ENCODE measurements at regions not wholly inside any gene's neighbourhood (a gene's known extent, or its start where the extent isn't known, plus 50 kb on each side); places are given as distances from the start of the nearest gene placed in this dataset.

- 87 to 88% methylated on average over 6 of the region's 6 CpGs for WGBS, 2 experiments (ENCODE audit: insufficient coverage in 1 of 2, insufficient read length in 1 of 2)
- H3K27ac Mint-ChIP-seq: no peak overlapping the region
- DNase-seq: no peak
- Histone ChIP-seq H3K27me3 (ENCODE audit: control insufficient read depth, insufficient read depth, low read length, poor library complexity, severe bottlenecking) (peaks cover 24% of the 10 kb centered on the region), H3K4me1 (ENCODE audit: control insufficient read depth, insufficient read depth, low read length) (peaks cover 9% of the 10 kb centered on the region), H3K9me3 (ENCODE audit: control insufficient read depth, low read length) (no peaks in the 10 kb centered on the region), H3K9ac (ENCODE audit: extremely low read depth, low read length, poor library complexity, severe bottlenecking) (no peak overlapping the region), H3K4me3 (ENCODE audit: low read length) (no peak overlapping the region), H3K27ac (ENCODE audit: low read depth, low read length) (no peak overlapping the region), H3K36me3 (ENCODE audit: control insufficient read depth, insufficient read depth, low read length) (no peaks in the 10 kb centered on the region)
- H3K9me3 Mint-ChIP-seq: peaks cover 5% of the 10 kb centered on the region
- no peak overlapping the region for H3K4me3 Mint-ChIP-seq
- peaks cover 6% of the 10 kb centered on the region for H3K27me3 Mint-ChIP-seq (ENCODE audit: insufficient read depth)
- peaks cover 13% of the 10 kb centered on the region for H3K4me1 Mint-ChIP-seq
- no peaks in the 10 kb centered on the region for H3K36me3 Mint-ChIP-seq (ENCODE audit: low read depth)
- TF ChIP-seq, protein P1, sequence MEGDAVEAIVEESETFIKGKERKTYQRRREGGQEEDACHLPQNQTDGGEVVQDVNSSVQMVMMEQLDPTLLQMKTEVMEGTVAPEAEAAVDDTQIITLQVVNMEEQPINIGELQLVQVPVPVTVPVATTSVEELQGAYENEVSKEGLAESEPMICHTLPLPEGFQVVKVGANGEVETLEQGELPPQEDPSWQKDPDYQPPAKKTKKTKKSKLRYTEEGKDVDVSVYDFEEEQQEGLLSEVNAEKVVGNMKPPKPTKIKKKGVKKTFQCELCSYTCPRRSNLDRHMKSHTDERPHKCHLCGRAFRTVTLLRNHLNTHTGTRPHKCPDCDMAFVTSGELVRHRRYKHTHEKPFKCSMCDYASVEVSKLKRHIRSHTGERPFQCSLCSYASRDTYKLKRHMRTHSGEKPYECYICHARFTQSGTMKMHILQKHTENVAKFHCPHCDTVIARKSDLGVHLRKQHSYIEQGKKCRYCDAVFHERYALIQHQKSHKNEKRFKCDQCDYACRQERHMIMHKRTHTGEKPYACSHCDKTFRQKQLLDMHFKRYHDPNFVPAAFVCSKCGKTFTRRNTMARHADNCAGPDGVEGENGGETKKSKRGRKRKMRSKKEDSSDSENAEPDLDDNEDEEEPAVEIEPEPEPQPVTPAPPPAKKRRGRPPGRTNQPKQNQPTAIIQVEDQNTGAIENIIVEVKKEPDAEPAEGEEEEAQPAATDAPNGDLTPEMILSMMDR (conservative IDR thresholded peaks at IDR 0.05): no peak
Observed at GRCh38 chr1:55559842-55560241, 344.7 kb upstream of the USP24 start.

- H3K4me3 ChIP-seq (ENCODE audit: low read length): no peak overlapping the region
- no peaks in the 10 kb centered on the region for H3K9me3 ChIP-seq (ENCODE audit: control insufficient read depth, low read length)
- peaks cover 5% of the 10 kb centered on the region for H3K9me3 Mint-ChIP-seq
- peaks cover 13% of the 10 kb centered on the region for H3K4me1 Mint-ChIP-seq
- no peak overlapping the region for H3K27ac ChIP-seq (ENCODE audit: low read depth, low read length)
- TF ChIP-seq, protein P1 (conservative IDR thresholded peaks at IDR 0.05): no peak
- H3K9ac ChIP-seq (ENCODE audit: extremely low read depth, low read length, poor library complexity, severe bottlenecking): no peak overlapping the region
- no peak overlapping the region for H3K4me3 Mint-ChIP-seq
- WGBS, 2 experiments (ENCODE audit: insufficient coverage in 1 of 2, insufficient read length in 1 of 2): 93 to 95% methylated on average over 5 to 6 of the region's 6 CpGs
- H3K27me3 ChIP-seq (ENCODE audit: control insufficient read depth, insufficient read depth, low read length, poor library complexity, severe bottlenecking): peaks cover 24% of the 10 kb centered on the region
- no peaks in the 10 kb centered on the region for H3K36me3 ChIP-seq (ENCODE audit: control insufficient read depth, insufficient read depth, low read length)
- peaks cover 6% of the 10 kb centered on the region for H3K27me3 Mint-ChIP-seq (ENCODE audit: insufficient read depth)
- peaks cover 9% of the 10 kb centered on the region for H3K4me1 ChIP-seq (ENCODE audit: control insufficient read depth, insufficient read depth, low read length)
- no peaks in the 10 kb centered on the region for H3K36me3 Mint-ChIP-seq (ENCODE audit: low read depth)
- DNase-seq: no peak
- H3K27ac Mint-ChIP-seq: no peak overlapping the region
Observed at GRCh38 chr1:55559161-55559611, 344.0 kb upstream of the USP24 start.

- H3K9me3 ChIP-seq (ENCODE audit: control insufficient read depth, low read length): no peaks in the 10 kb centered on the region
- 82 to 94% methylated on average over 2 to 3 of the region's 3 CpGs for WGBS, 2 experiments (ENCODE audit: insufficient coverage in 1 of 2, insufficient read length in 1 of 2)
- peaks cover 3% of the 10 kb centered on the region for H3K27me3 Mint-ChIP-seq (ENCODE audit: insufficient read depth)
- peaks cover 5% of the 10 kb centered on the region for H3K9me3 Mint-ChIP-seq
- TF ChIP-seq, protein P1 (conservative IDR thresholded peaks at IDR 0.05): no peak
- no peaks in the 10 kb centered on the region for H3K36me3 ChIP-seq (ENCODE audit: control insufficient read depth, insufficient read depth, low read length)
- H3K27ac ChIP-seq (ENCODE audit: low read depth, low read length): no peak overlapping the region
- peaks cover 24% of the 10 kb centered on the region for H3K27me3 ChIP-seq (ENCODE audit: control insufficient read depth, insufficient read depth, low read length, poor library complexity, severe bottlenecking)
- H3K9ac ChIP-seq (ENCODE audit: extremely low read depth, low read length, poor library complexity, severe bottlenecking): no peak overlapping the region
- H3K36me3 Mint-ChIP-seq (ENCODE audit: low read depth): no peaks in the 10 kb centered on the region
- H3K4me3 Mint-ChIP-seq: no peak overlapping the region
- H3K4me1 Mint-ChIP-seq: peaks cover 13% of the 10 kb centered on the region
- peaks cover 9% of the 10 kb centered on the region for H3K4me1 ChIP-seq (ENCODE audit: control insufficient read depth, insufficient read depth, low read length)
- no peak for DNase-seq
- no peak overlapping the region for H3K4me3 ChIP-seq (ENCODE audit: low read length)
- no peak overlapping the region for H3K27ac Mint-ChIP-seq
Observed at GRCh38 chr1:55558515-55558914, 343.4 kb upstream of the USP24 start.

Measured in endodermal cell (in vitro differentiated cells).